SU-DHL-6 (cell line): ENCODE measurements at regions not wholly inside any gene's neighbourhood (a gene's known extent, or its start where the extent isn't known, plus 50 kb on each side); places are given as distances from the start of the nearest gene placed in this dataset.

Source experiments
- EZH2phosphoT487 ChIP-seq: fragments of 200-600 bp; sonication (generic), shearing (Covaris generic); conservative IDR thresholded peaks from 2 replicates; pipeline ENCODE4 v1.6.1; 2018; ENCODE audit warnings: mild to moderate bottlenecking, antibody characterized with exemption, low read length, moderate library complexity, mixed read lengths
- TF ChIP-seq, protein P1 (sequence below): fragments of 200-600 bp; sonication (generic); IDR thresholded peaks from one replicate; pipeline ENCODE4 v1.5.1; 2017; ENCODE audit warnings: antibody characterized with exemption, mild to moderate bottlenecking, low read length, moderate library complexity; ENCODE audit not compliant: insufficient read depth, poor library complexity, severe bottlenecking

DNA sequence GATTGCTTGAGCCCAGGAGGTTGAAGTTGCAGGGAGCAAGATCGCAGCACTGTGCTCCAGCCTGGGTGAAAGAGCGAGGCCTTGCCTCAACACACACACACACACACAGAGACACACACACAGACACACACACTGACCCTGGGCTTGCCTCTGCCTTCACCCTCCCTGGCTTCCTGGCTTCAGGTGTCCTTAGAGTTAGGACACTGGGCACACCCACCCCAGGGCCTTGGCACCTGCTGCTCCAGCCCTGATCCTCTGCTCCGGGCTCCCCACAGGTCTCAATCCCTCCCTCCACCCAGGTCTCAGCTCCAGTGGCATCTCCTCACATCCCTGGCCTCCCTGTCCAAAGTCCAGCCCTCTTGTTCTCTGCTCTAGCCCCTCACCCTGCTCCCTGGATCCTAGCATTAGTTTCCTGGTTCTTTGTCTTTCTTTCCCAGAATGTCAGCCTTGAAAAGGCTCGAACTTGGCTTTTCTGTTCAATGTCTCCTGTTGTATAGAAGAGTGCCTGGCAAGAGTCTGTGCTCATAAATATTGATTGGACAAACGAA, 212.9 kb downstream of the C9orf50 start:
- TF ChIP-seq, protein P1, sequence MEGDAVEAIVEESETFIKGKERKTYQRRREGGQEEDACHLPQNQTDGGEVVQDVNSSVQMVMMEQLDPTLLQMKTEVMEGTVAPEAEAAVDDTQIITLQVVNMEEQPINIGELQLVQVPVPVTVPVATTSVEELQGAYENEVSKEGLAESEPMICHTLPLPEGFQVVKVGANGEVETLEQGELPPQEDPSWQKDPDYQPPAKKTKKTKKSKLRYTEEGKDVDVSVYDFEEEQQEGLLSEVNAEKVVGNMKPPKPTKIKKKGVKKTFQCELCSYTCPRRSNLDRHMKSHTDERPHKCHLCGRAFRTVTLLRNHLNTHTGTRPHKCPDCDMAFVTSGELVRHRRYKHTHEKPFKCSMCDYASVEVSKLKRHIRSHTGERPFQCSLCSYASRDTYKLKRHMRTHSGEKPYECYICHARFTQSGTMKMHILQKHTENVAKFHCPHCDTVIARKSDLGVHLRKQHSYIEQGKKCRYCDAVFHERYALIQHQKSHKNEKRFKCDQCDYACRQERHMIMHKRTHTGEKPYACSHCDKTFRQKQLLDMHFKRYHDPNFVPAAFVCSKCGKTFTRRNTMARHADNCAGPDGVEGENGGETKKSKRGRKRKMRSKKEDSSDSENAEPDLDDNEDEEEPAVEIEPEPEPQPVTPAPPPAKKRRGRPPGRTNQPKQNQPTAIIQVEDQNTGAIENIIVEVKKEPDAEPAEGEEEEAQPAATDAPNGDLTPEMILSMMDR: no peak
- no peak for TF ChIP-seq EZH2phosphoT487
